Upper lobe of right lung (tissue), 1 donor: ENCODE measurements at regions not wholly inside any gene's neighbourhood (a gene's known extent, or its start where the extent isn't known, plus 50 kb on each side); places are given as distances from the start of the nearest gene placed in this dataset.

Source experiments
- ATAC-seq: fragments of 200-7000 bp; cut with Tn5 transposase; one replicate; pipeline ENCODE4 v1.9.1; 2020; ENCODE audit warnings: mild to moderate bottlenecking, moderate library complexity
- DNase-seq: peaks from one replicate; pipeline ENCODE4 v3.0.0-alpha.2; 2020
- H3K27ac ChIP-seq: fragments of 200-600 bp; one replicate; pipeline ENCODE4 v1.8.0; 2022
- H3K27me3 ChIP-seq: fragments of 200-600 bp; one replicate; pipeline ENCODE4 v1.8.0; 2022; ENCODE audit warnings: mild to moderate bottlenecking
- H3K36me3 ChIP-seq: fragments of 200-600 bp; one replicate; pipeline ENCODE4 v1.8.0; 2022
- H3K4me1 ChIP-seq: fragments of 200-600 bp; one replicate; pipeline ENCODE4 v1.8.0; 2022
- H3K4me3 ChIP-seq: fragments of 200-600 bp; one replicate; pipeline ENCODE4 v1.8.0; 2022; ENCODE audit warnings: mild to moderate bottlenecking
- H3K9me3 ChIP-seq: fragments of 200-600 bp; one replicate; pipeline ENCODE4 v1.8.0; 2022
- CTCF ChIP-seq: fragments of 200-600 bp; IDR thresholded peaks from one replicate; pipeline ENCODE4 v1.8.0; 2022; ENCODE audit warnings: antibody characterized with exemption
- intact Hi-C: fragments of 100-400 bp; cut with DNase I; formaldehyde crosslinking; loops from one replicate; pipeline ENCODE4 v1.11.0; 2022
- donor health status: DM: no; HTN: yes; CAD: no; lungs with severe emphysema.

- Histone ChIP-seq H3K27me3 (no peaks in the 10 kb centered on the region), H3K9me3 (no peaks in the 10 kb centered on the region), H3K36me3 (no peaks in the 10 kb centered on the region), H3K4me1 (no peaks in the 10 kb centered on the region), H3K4me3 (no peak overlapping the region), H3K27ac (no peak overlapping the region)
- no peak for ATAC-seq
- no peak for DNase-seq
- TF ChIP-seq CTCF = no peak
- intact Hi-C loops = no loop called here
Observed at GRCh38 chr5:7078101-7078500, 317.8 kb upstream of the ADCY2 start.

DNA sequence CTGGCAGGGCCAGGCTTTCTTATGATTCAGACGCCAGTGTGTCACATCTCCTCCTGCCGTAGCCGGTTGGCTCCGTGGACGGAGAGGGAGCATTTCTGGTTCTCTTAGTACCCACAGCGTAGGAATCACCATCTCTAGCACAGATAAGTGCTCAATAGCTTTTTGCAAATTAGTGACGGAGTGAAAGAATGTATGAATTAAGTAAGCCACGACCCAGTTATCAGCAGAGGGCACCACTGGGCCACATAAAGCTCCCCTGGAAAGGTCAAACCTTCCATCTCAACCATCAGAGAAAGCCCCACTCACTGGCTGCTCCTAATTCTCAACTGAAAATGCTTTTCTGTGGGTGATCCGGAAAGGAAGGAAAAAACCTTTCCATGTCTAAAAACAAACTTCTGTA is 317.0 kb upstream of the ADCY2 start:
- Histone ChIP-seq H3K4me1 (no peaks in the 10 kb centered on the region), H3K27ac (no peak overlapping the region), H3K9me3 (no peaks in the 10 kb centered on the region), H3K36me3 (no peaks in the 10 kb centered on the region), H3K27me3 (no peaks in the 10 kb centered on the region), H3K4me3 (no peak overlapping the region)
- ATAC-seq = no peak
- intact Hi-C loops = no loop called here
- no peak for TF ChIP-seq CTCF
- DNase-seq = no peak

DNA sequence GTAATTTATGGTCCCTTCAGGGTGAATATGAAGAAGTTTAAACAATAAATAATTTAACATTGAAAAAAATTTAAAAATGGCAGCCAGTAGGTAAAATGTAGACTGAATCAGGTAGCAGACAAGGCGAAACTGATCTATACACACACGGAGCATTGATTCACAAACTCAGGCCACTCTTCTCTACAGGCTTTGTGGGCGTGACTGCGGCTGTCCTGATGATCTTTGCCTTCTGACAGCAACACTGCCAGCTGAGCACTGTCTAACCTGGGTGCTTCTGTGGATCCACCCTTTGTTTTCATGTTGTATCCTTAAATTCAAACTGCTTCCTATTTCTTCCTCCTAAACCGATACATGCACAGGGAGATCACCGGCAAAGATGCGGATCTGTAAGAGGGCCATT is 315.4 kb upstream of the ADCY2 start:
- no peak overlapping the region for H3K27ac ChIP-seq
- no peak for TF ChIP-seq CTCF

GRCh38 chr5:7087719-7088297 is 308.1 kb upstream of the ADCY2 start:
- Histone ChIP-seq H3K36me3 (no peaks in the 10 kb centered on the region), H3K4me3 (no peak overlapping the region), H3K9me3 (no peaks in the 10 kb centered on the region), H3K27ac (no peak overlapping the region), H3K4me1 (no peaks in the 10 kb centered on the region), H3K27me3 (no peaks in the 10 kb centered on the region)
- DNase-seq = no peak
- ATAC-seq = no peak
- TF ChIP-seq CTCF = no peak
- intact Hi-C loops = no loop called here

More for the DNA sequence above, 315.4 kb upstream of the ADCY2 start:
- intact Hi-C loops = no loop called here
- no peaks in the 10 kb centered on the region for H3K36me3 ChIP-seq
- no peak overlapping the region for H3K4me3 ChIP-seq
- ATAC-seq (no peak), DNase-seq (no peak)
- no peaks in the 10 kb centered on the region for H3K9me3 ChIP-seq
- no peaks in the 10 kb centered on the region for H3K27me3 ChIP-seq
- H3K4me1 ChIP-seq = no peaks in the 10 kb centered on the region

DNA sequence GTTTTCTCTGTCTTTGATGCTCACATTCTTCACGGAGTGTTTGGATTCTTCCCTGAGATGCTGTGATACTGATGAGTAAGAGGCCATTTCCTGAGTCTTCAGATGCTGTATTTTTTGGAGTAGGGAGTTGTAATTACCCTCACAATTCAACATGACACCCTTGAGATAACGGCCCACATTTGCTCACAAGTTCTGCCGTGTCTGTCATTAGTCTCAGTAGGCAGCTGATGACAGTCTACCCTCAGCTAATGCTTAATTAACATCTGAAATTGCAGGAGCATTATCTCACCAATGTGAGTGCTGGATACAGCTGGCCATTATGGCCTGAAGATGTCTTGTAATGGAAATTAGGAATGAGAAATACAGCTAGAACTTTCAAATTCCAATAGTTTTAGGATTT is 307.1 kb upstream of the ADCY2 start:
- TF ChIP-seq CTCF = no peak
- intact Hi-C loops = no loop called here
- DNase-seq (no peak), ATAC-seq (no peak)
- no peaks in the 10 kb centered on the region for H3K4me1 ChIP-seq
- H3K27me3 ChIP-seq = no peaks in the 10 kb centered on the region
- H3K27ac ChIP-seq = no peak overlapping the region
- no peak overlapping the region for H3K4me3 ChIP-seq
- H3K9me3 ChIP-seq = no peaks in the 10 kb centered on the region
- H3K36me3 ChIP-seq = no peaks in the 10 kb centered on the region

DNA sequence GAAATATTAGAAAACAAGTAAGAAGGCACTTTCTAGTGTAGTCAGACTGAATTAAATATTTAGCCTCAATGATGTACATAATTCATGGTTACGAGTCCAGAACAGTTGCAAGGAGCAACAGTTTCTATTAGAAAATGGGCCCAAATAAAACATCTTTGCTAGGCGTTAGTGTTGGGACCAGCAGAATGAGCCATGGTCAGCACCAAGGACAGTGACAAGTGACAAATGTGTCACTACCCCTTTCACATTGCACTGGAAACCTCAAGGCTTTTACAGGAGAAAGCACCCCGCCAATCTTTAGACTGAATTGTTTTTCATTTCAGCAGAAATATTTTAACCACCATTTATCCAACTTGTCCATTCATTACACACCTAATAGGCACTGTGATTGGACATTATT is 301.3 kb upstream of the ADCY2 start:
- Histone ChIP-seq H3K27ac (no peak overlapping the region), H3K9me3 (no peaks in the 10 kb centered on the region), H3K27me3 (no peaks in the 10 kb centered on the region), H3K4me3 (no peak overlapping the region), H3K36me3 (no peaks in the 10 kb centered on the region), H3K4me1 (no peaks in the 10 kb centered on the region)
- intact Hi-C loops = no loop called here
- TF ChIP-seq CTCF = no peak
- ATAC-seq (no peak), DNase-seq (no peak)
